HEK293 (cell line): ENCODE measurements at regions not wholly inside any gene's neighbourhood (a gene's known extent, or its start where the extent isn't known, plus 50 kb on each side); places are given as distances from the start of the nearest gene placed in this dataset.
A peak's percentile ranks its signal among the peaks of the same experiment; 100 is the strongest.

Experiments
- CTCF ChIA-PET: fragments of 350-600 bp; formaldehyde crosslinking; extraction: SDS; loops from one replicate; lab custom pipeline; 2021; ENCODE audit warnings: antibody characterized with exemption; lab: Yijun Ruan, JAX
- POLR2A ChIA-PET: fragments of 300-600 bp; formaldehyde crosslinking; extraction: SDS; loops from one replicate; lab custom pipeline; 2020; ENCODE audit warnings: antibody characterized with exemption, inconsistent platforms; lab: Yijun Ruan, JAX
- H3K27ac ChIP-seq: fragments of 200-500 bp; sonication (Bioruptor generic); 2 replicates; pipeline ENCODE4 v1.5.1; 2014; ENCODE audit warnings: low read depth, low read length, control low read depth, inconsistent platforms; ENCODE audit errors: extremely low read depth
- H3K36me3 ChIP-seq, 2 experiments: fragments of 200-500 bp in 1 of 2; sonication (Bioruptor generic) in 1 of 2; 1 replicate in 1 of 2; 2 replicates in 1 of 2; pipeline ENCODE4 v1.5.1; 2014 to 2017; ENCODE audit warnings: inconsistent platforms in 2 of 2, low read length in 2 of 2; ENCODE audit not compliant: control insufficient read depth in 2 of 2, insufficient read depth in 1 of 2
- H3K4me1 ChIP-seq: fragments of 200-500 bp; sonication (Bioruptor generic); 2 replicates; pipeline ENCODE4 v1.5.1; 2014; ENCODE audit warnings: mild to moderate bottlenecking, low read length, inconsistent platforms; ENCODE audit not compliant: control insufficient read depth, insufficient read depth
- H3K4me3 ChIP-seq: 2 replicates; pipeline ENCODE4 v1.5.1; 2011; ENCODE audit warnings: low read depth, mild to moderate bottlenecking, control low read depth, low read length, moderate library complexity
- H3K9me3 ChIP-seq: fragments of 200-500 bp; sonication (Bioruptor generic); 2 replicates; pipeline ENCODE4 v1.5.1; 2014; ENCODE audit warnings: low read depth, low read length, inconsistent platforms; ENCODE audit not compliant: control insufficient read depth, insufficient read depth
- CTCF ChIP-seq: fragments of 450-650 bp; formaldehyde crosslinking; IDR thresholded peaks from 2 replicates; pipeline ENCODE4 v1.5.1; 2016; ENCODE audit warnings: missing biosample characterization, missing genetic modification characterization
- GLIS1 ChIP-seq: fragments of 450-650 bp; formaldehyde crosslinking; IDR thresholded peaks from 2 replicates; pipeline ENCODE4 v1.5.1; 2016; ENCODE audit warnings: missing biosample characterization, missing genetic modification characterization
- KLF10 ChIP-seq: fragments of 450-650 bp; IDR thresholded peaks from 2 replicates; pipeline ENCODE4 v1.5.1; 2018; ENCODE audit warnings: missing biosample characterization, mild to moderate bottlenecking, missing genetic modification characterization
- KLF16 ChIP-seq: fragments of 450-650 bp; formaldehyde crosslinking; IDR thresholded peaks from 2 replicates; pipeline ENCODE4 v1.5.1; 2017; ENCODE audit warnings: missing biosample characterization, missing genetic modification characterization
- KLF7 ChIP-seq: fragments of 450-650 bp; formaldehyde crosslinking; IDR thresholded peaks from 2 replicates; pipeline ENCODE4 v1.5.1; 2016; ENCODE audit warnings: missing biosample characterization, missing genetic modification characterization, borderline replicate concordance
- MEIS1 ChIP-seq: sonication (generic); formaldehyde crosslinking; IDR thresholded peaks from 2 replicates; pipeline ENCODE4 v1.8.1; 2022; ENCODE audit warnings: missing genetic modification reagents, mild to moderate bottlenecking, borderline replicate concordance
- ZBTB17 ChIP-seq: fragments of 450-650 bp; formaldehyde crosslinking; IDR thresholded peaks from 2 replicates; pipeline ENCODE4 v1.5.1; 2016; ENCODE audit warnings: missing biosample characterization, missing genetic modification characterization
- ZBTB26 ChIP-seq: fragments of 450-650 bp; formaldehyde crosslinking; optimal IDR thresholded peaks from 2 replicates; pipeline ENCODE3; 2016; ENCODE audit warnings: missing biosample characterization, mild to moderate bottlenecking, missing genetic modification characterization
- ZIC2 ChIP-seq: fragments of 450-650 bp; formaldehyde crosslinking; IDR thresholded peaks from 2 replicates; pipeline ENCODE4 v1.5.1; 2016; ENCODE audit warnings: missing biosample characterization, missing genetic modification characterization
- ZNF140 ChIP-seq: fragments of 450-650 bp; formaldehyde crosslinking; IDR thresholded peaks from 2 replicates; pipeline ENCODE4 v1.5.1; 2016; ENCODE audit warnings: missing biosample characterization, missing genetic modification characterization
- ZNF157 ChIP-seq: fragments of 450-650 bp; formaldehyde crosslinking; IDR thresholded peaks from 2 replicates; pipeline ENCODE4 v1.5.1; 2016; ENCODE audit warnings: missing biosample characterization, missing genetic modification characterization
- ZNF18 ChIP-seq: fragments of 450-650 bp; formaldehyde crosslinking; IDR thresholded peaks from 2 replicates; pipeline ENCODE4 v1.5.1; 2016; ENCODE audit warnings: missing biosample characterization, missing genetic modification characterization
- ZNF223 ChIP-seq: fragments of 450-650 bp; formaldehyde crosslinking; IDR thresholded peaks from 2 replicates; pipeline ENCODE4 v1.5.1; 2016; ENCODE audit warnings: missing biosample characterization, missing genetic modification characterization
- ZNF292 ChIP-seq: fragments of 450-650 bp; formaldehyde crosslinking; IDR thresholded peaks from 2 replicates; pipeline ENCODE4 v1.5.1; 2016; ENCODE audit warnings: low read depth, missing biosample characterization, missing genetic modification characterization, borderline replicate concordance
- ZNF324 ChIP-seq: fragments of 450-650 bp; formaldehyde crosslinking; IDR thresholded peaks from 2 replicates; pipeline ENCODE4 v1.5.1; 2016; ENCODE audit warnings: missing biosample characterization, missing genetic modification characterization
- ZNF350 ChIP-seq: fragments of 450-650 bp; formaldehyde crosslinking; IDR thresholded peaks from 2 replicates; pipeline ENCODE4 v1.5.0; 2017; ENCODE audit warnings: missing biosample characterization, mild to moderate bottlenecking, missing genetic modification characterization
- ZNF362 ChIP-seq: fragments of 450-650 bp; formaldehyde crosslinking; IDR thresholded peaks from 2 replicates; pipeline ENCODE4 v1.5.1; 2016; ENCODE audit warnings: missing biosample characterization, missing genetic modification characterization
- ZNF366 ChIP-seq: fragments of 450-650 bp; formaldehyde crosslinking; conservative IDR thresholded peaks from 2 replicates; pipeline ENCODE4 v1.5.1; 2016; ENCODE audit warnings: missing biosample characterization, missing genetic modification characterization
- ZNF391 ChIP-seq: fragments of 450-650 bp; formaldehyde crosslinking; IDR thresholded peaks from 2 replicates; pipeline ENCODE4 v1.5.1; 2016; ENCODE audit warnings: low read depth, missing biosample characterization, missing genetic modification characterization, borderline replicate concordance
- ZNF404 ChIP-seq: fragments of 450-650 bp; formaldehyde crosslinking; IDR thresholded peaks from 2 replicates; pipeline ENCODE4 v1.5.1; 2017; ENCODE audit warnings: missing biosample characterization, missing genetic modification characterization
- ZNF433 ChIP-seq: fragments of 450-650 bp; formaldehyde crosslinking; IDR thresholded peaks from 2 replicates; pipeline ENCODE4 v1.5.1; 2016; ENCODE audit warnings: missing biosample characterization, missing genetic modification characterization, low read depth
- ZNF529 ChIP-seq: fragments of 450-650 bp; formaldehyde crosslinking; IDR thresholded peaks from 2 replicates; pipeline ENCODE4 v1.5.1; 2017; ENCODE audit warnings: missing genetic modification characterization, missing biosample characterization; ENCODE audit not compliant: insufficient replicate concordance
- ZNF571 ChIP-seq: fragments of 450-650 bp; formaldehyde crosslinking; IDR thresholded peaks from 2 replicates; pipeline ENCODE4 v1.5.0; 2017; ENCODE audit warnings: missing biosample characterization, missing genetic modification characterization
- ZNF624 ChIP-seq: fragments of 450-650 bp; formaldehyde crosslinking; IDR thresholded peaks from 2 replicates; pipeline ENCODE4 v1.5.1; 2017; ENCODE audit warnings: missing biosample characterization, missing genetic modification characterization
- ZNF658 ChIP-seq: fragments of 450-650 bp; formaldehyde crosslinking; IDR thresholded peaks from 2 replicates; pipeline ENCODE4; 2016; ENCODE audit warnings: missing biosample characterization, missing genetic modification characterization
- ZNF747 ChIP-seq: fragments of 450-650 bp; formaldehyde crosslinking; IDR thresholded peaks from 2 replicates; pipeline ENCODE4 v1.5.1; 2016; ENCODE audit warnings: missing biosample characterization, missing genetic modification characterization

- H3K27ac ChIP-seq, result no peak overlapping the region
- POLR2A ChIA-PET, result no interaction called here
- H3K36me3 ChIP-seq, result no peaks in the 10 kb centered on the region
- TF ChIP-seq KLF16 (tag by site-specific recombination) (no peak), ZNF366 (tag by site-specific recombination) (peak; percentile 78), ZNF571 (tag by site-specific recombination) (no peak)
- H3K9me3 ChIP-seq, result no peaks in the 10 kb centered on the region
- H3K4me1 ChIP-seq, result no peaks in the 10 kb centered on the region
- H3K4me3 ChIP-seq, result no peak overlapping the region
- CTCF ChIA-PET, result no interaction called here
These were observed 214.2 kb downstream of the CHRM3 start for GRCh38 chr1:239600588-239600987.

- TF ChIP-seq ZNF747 (no peak), ZNF292 (no peak), ZBTB17 (tag by site-specific recombination) (no peak), ZNF324 (tag by site-specific recombination) (no peak), ZNF223 (tag by site-specific recombination) (no peak)
- CTCF ChIA-PET, result no interaction called here
- H3K4me1 ChIP-seq, result no peaks in the 10 kb centered on the region
- no peaks in the 10 kb centered on the region for H3K9me3 ChIP-seq
- no peak overlapping the region for H3K27ac ChIP-seq
- no peaks in the 10 kb centered on the region for H3K36me3 ChIP-seq
- POLR2A ChIA-PET, result no interaction called here
- no peak overlapping the region for H3K4me3 ChIP-seq
These were observed 214.7 kb downstream of the CHRM3 start for GRCh38 chr1:239601108-239601507.

- no peaks in the 10 kb centered on the region for H3K9me3 ChIP-seq
- no peak overlapping the region for H3K4me3 ChIP-seq
- POLR2A ChIA-PET, result no interaction called here
- H3K36me3 ChIP-seq, result no peaks in the 10 kb centered on the region
- CTCF ChIA-PET, result interaction anchor here (0.6 to 0.7 kb wide), 2 partner anchors 128 to 1740 kb away, joined by 4 to 5 read pairs; no protein-coding TSS in a partner anchor
- H3K27ac ChIP-seq, result no peak overlapping the region
- H3K4me1 ChIP-seq, result no peaks in the 10 kb centered on the region
- TF ChIP-seq ZNF157 (tag by site-specific recombination) (no peak), CTCF (tag by site-specific recombination) (no peak), KLF7 (tag by site-specific recombination) (no peak), ZNF391 (tag by site-specific recombination) (no peak), ZIC2 (tag by site-specific recombination) (no peak), ZNF140 (tag by site-specific recombination) (no peak), MEIS1 (CRISPR knock-in tag) (no peak), ZBTB26 (tag by site-specific recombination) (no peak), ZNF362 (no peak), ZNF624 (tag by site-specific recombination) (no peak), GLIS1 (no peak), ZNF350 (tag by site-specific recombination) (no peak), ZNF658 (tag by site-specific recombination) (no peak), ZNF404 (no peak), ZNF433 (tag by site-specific recombination) (no peak), ZNF529 (no peak), ZNF18 (no peak), KLF10 (no peak)
These were observed 217.2 kb downstream of the CHRM3 start for GRCh38 chr1:239603530-239603929.
